ENCODE measurements at regions not wholly inside any gene's neighbourhood (a gene's known extent, or its start where the extent isn't known, plus 50 kb on each side); places are given as distances from the start of the nearest gene placed in this dataset.

DNA sequence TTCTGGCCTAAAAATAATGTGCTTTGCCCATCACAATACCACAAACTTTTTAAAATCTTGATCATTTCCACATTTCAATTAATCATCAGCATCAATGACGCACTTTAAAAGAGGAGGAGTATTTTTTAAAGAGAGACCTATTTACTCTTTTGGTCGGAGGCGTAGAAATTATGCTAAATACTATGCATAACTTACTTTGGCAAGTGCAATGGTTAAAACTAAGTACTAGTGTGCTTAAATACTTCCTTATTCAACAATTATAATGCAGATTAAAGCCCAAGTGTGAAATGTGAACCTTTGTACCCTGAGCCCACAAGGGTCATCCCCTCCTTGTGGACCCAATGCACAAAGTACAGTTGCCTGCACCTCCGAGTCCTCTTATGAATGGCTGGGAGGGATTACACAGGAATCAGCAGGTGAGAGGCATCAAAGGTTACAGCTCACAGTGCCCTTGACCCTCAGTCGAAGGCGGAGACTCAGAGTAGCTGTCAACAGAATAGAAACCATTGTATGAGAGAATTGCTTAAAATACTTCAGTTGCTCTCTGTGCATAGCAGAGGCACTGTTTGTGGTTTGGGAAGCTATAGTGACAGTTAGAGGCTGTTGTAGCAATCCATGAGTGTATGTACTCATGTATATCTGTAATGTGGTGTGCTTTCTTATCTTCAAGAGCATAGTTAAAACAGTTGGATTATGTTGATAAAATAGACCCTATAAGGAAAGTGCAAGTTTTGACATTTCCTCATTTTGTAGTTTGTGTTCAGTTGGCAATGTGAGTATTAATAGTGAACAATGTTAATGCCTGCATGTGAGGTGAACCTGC lies 151.7 kb upstream of the ITGA4 start:
- no peak for DNase-seq (ENCODE audit: low read depth)

DNA sequence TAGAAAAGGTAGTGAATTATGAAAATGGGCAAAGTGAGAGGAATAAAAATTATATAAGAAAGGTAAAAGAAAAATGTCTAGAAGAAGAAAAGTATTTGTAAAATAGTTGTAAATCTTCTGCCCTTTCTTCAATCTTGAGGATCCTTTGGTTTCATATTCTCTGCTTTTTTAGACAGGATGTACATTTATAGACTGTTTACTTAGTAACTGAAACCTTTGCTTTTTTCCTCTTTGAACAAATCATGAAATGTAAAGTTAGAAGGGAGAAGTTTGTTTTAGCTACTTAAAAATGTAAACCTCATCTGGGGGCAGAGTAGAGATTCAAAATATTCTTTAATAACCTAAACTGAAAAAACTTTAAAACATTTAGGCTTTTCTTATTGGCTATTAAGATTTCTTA lies 150.4 kb upstream of the ITGA4 start:
- no peak for DNase-seq (ENCODE audit: low read depth)

DNA sequence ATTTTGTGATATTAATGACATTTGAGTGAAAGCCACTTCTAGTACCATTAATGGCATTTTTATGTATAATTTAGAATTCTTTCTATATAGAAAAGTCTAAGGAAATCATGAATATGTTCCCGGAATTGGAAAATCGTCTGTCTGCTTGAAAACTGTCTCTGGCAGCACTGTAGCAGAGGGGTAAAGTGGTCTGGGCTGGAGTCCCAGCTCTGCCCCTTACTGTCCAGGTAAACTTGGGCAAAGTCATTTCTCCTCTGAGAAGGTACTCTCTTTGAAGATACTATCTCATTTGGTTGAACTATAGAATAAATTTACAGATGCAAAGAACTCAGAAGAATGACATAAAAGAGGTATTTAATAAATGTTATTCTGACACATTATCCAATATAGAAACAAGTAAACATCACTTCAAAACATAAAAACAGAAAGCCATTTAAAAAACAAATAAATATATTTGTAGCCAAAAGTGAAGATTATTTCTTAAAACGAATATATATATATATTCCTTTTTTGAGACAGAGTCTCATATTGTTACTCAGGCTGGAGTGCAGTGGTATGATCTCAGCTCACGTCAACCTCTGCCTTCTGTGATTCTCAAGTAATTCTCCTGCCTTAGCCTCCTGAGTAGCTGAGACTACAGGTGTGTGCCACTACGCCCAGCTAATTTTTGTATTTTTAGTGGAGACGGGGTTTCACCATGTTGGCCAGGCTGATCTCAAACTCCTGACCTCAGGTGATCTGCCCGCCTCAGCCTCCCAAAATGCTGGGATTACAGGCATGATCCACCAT lies 149.8 kb upstream of the ITGA4 start:
- no peak for DNase-seq (ENCODE audit: low read depth)

DNA sequence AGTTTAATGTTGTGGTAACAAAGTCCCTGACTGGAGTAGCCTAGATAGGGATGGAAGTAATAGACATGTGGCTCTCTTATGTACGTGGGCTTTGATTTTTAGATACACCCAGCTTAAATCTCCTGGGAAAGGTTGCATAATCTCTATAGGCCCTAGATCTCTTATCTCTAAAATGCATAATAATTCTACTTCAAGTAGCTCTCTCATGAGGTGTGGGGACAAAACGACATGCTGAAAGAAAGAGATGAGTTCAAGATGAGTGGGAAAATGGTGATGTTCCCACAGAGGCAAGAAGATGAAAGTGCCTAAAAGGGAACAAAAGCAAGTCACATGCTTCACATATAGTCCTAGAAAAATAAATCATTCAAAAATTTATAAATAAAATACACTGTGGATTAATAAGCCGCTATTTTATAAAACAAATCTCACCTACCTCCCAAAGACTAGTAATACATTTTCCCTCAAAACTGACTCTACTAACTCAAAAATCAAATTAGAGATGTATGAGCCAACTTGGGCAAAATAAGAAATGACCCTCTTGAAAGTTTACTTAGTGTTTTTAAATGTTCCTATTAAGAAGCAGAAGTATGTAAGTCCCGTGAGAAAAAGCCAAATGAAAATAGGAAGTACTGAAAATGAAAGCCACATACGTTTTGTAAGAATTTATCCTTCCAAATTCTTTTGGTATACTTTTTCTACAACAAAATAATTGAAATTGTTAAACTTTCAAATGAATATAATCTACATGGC lies 148.2 kb upstream of the ITGA4 start:
- no peak for DNase-seq (ENCODE audit: low read depth)

DNA sequence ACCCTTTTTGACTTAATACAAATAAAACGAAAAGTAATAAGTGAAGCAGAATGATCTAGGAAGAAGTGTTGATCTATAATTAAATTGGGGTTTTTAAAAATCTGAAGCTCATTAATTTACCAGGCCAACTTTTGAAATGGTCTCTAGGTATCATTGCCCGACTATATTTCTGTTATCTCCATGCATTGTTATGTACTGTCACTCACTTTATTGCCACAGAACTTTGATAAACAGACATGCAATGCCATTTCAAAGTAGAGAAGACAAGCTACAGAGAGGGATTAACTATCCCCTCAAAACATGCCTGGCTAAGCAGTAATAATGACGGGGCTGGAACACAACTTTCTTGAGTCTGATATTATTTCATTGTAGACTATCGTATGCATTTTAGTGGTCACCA lies 147.6 kb upstream of the ITGA4 start:
- DNase-seq (ENCODE audit: low read depth): no peak

DNA sequence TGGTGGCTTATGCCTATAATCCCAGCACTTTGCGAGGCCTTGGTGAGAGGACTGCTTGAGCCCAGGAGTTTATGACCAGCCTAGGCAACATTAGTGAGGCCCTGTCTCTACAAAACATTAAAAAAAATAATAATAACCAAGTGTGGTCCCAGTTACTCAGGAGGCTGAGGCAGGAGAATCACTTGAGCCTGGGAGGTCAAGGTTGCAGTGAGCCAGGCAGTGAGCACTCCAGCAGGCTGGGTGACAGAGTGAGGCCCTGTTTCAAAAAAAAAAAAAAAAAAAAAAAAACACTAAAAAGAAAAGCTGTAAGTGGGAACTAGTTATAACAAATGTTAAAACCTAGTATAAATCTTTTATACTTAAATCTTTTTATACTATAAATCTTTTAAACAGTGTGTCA lies 146.2 kb upstream of the ITGA4 start:
- no peak for DNase-seq (ENCODE audit: low read depth)

DNA sequence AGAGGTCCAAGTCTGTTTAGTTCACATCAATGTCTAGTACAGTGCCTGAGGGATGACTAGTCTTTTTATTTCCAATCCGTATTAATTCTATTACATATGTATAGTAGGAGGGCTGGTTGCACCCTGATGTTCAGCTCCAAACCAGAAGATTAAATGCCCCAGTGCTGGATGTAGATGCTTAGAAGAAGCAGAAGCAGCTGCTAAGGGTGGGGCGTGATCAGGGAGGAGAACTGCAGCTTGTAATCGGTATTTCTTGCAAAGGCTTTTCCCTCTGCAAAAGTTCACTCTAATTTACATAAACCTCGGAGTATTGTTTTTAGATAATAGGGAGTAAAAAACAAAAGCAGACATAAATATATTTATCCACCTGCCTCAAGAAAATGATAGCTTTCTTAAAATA lies 145.3 kb upstream of the ITGA4 start:
- DNase-seq (ENCODE audit: low read depth): no peak

DNA sequence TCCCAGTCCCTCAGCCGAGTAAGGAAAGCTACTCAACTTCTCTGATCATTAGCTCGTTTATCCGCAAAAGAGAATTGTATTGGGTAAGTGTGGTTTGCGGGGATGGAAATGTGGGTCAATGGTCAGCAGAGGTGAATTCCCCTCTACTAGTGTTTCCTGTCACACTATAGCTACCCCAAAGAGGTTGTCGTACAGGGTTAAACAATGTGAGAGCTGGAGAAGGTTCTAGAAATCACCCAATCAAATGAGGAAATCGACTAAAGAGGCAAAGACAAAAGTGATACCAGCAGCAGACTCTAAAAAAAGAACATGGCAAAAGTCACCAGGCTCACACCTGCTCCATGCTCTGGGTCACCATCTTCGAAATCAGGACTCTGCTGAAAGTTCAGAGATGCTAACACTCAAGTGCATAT lies 144.7 kb upstream of the ITGA4 start:
- DNase-seq (ENCODE audit: low read depth): no peak

DNA sequence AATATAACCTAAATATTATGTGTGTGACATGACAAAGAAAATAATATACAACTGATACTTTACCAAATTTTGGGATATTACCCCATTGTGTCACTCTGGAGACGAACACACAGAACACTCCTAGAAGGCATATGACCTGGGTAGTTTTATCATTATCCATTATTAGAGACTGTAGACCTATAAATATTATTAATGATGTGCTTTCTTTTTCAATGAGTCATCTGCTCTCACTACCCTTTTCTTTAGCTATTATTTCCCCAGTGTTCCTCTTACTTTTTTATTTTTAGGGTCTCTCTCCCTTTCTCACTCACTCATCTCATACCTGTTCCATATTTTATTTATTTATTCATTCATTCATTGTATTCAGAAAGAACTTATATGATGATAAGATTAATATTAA lies 143.3 kb upstream of the ITGA4 start:
- no peak for DNase-seq (ENCODE audit: low read depth)

DNA sequence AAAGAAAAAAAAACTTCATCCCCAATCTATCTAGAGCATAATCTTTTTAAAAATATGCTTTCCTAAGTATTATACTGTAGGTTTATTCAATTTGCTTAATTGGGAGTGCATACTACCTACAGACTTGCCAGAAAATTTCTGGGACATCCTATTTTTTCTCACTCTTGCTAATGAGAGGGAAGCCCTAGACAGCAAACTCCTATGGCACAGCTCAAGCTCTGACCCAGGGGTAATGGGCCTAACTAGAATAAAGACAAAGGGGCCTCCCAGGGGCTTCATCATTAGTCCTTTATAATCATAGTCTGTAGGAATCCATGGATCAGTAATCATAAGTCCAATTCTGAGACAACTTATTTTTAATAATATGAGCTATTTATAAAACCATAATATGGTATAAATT lies 142.6 kb upstream of the ITGA4 start:
- no peak for DNase-seq (ENCODE audit: low read depth)

DNA sequence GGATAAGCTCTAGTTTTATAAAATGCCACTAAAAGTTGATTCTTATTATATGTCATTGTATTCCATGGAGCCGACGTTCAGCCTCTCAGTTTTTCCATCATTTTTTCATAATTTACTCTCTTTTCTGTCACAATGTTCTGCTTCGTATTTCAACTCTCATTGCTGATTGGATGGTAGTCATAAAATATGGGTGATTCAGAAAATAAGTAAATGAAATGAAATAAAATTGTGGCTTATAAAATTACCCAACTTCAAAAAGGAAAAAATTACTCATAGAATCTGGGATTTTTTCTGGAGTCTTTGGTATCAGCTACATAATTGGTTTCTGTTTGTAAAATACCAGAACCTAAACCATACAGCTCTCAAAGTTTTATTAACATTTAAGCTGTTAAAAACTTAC lies 139.7 kb upstream of the ITGA4 start:
- no peak for DNase-seq (ENCODE audit: low read depth)

DNA sequence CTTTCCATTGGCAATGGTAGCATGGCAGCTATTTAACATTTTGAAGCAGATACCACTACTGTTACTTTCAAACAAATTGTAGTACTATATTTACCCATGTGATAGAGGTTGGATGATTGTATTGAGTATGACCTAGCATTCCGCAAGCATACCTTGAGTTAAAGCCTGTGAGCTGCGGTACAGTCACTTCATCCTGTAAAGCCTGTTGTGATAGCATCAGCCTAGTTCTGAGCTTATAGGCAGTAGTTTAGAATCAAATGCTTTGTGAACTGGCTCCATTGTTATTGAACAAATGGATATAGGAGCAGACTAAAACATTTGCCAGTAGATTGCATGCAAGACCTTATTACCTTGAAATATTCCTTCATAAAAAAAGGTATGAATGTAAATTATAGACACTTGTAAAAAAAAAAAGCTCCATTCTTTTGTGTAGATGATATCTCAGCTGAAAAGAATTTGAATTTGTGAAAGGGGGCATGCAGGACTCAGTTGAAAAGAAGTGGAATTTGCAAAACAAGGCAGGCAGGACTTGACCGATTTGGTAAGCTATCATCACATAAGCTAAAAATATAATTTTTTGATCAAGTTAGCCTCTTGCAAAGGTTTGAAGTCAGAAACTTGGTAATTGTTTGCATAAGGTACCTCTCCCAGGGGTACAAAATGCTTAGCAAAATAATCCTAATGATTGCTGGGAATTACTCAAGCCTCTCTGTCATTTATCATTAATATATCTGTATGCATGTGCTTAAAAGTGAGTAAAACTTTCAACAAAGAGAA lies 138.5 kb upstream of the ITGA4 start:
- no peak for DNase-seq (ENCODE audit: low read depth)

DNA sequence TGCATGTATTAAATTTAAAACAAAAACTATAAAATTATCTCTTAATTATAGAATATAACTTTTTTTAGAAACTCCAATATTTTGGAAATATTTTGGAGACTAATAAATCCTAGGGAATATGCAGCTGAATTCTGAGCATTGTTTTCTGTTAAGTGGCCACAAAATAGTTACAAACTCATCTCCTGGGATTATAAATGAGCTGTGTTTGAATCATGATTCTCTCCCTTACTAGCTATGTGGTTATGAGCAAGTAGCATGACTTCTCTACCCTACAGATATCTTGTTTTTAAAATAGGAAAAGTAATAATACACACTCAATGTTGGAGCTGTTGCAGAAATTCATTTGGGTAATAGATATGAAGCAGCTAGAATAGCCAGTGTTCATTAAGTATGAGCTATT lies 137.9 kb upstream of the ITGA4 start:
- no peak for DNase-seq (ENCODE audit: low read depth)

DNA sequence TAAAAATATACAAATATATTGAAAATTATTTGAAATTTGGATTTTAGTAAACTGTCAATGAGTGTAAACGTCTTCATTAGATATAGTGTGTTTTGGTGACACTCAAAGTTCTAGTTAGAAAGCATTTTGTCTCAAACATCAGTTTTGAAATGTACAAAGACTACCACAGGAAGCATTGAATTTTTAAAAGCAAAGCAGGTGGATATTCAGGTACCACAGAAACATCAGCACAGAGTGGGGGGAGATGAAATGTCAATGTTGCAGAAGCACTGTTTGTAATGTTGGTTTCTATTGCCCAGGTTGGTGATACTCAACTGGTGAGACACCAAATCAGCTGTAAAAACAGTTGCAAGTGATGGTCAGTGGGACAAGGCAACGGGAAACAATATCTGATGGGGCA lies 136.5 kb upstream of the ITGA4 start:
- DNase-seq (ENCODE audit: low read depth): no peak

DNA sequence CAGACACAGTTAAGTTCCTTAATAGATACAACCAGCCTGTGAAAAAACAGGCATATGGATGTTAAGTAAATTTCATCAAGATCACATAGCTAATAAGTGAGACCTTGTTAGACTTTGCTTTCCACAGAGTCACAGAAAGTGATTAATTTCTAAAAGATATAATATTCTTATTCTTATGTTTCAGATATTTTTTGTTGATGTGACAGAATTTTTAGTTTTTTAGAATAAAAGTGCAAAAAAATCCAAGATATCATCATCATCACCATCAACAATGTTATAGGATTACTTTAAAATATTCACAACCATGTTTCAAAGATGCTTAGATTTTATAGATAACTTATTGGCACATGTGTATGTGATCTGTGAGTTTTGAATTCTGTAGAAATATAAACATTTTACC lies 132.3 kb upstream of the ITGA4 start:
- no peak for DNase-seq (ENCODE audit: low read depth)

DNA sequence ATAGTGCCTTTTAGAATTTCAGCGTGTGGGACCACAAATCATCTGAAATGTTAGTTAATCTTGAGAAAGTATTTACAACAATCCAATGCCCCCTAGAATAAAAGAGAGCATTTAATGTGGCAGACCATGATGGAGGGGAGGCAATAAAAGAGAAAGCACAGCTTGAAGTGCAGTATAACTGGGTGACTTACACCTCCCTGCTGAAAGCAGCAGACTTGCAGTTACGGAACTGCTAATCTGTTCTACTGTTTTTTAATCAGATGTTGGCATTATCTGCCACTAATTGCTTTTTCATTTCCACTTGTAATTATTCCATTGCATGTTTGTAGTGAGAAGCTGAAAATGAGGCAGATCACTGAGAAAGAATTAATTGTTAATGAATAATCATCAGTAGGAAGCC lies 130.5 kb upstream of the ITGA4 start:
- no peak for DNase-seq (ENCODE audit: low read depth)

DNA sequence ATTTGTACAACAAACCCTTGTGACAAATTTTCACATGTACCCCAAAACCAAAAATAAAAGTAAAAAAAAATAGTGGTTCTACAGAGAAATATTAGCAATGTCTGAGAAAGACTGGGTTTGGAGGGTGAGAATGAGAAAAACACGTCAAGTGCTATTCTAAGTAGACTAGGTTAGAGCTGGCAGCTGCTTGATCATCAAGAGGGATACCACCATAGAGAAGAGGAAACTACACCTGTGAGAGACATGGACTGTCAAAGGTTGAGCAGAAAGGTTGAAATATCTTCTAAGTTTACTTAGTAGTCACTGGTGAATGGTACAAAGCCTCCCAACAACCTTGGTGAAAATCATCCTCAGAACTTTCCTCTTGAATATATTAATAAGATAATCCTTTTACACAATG lies 126.9 kb upstream of the ITGA4 start:
- DNase-seq (ENCODE audit: low read depth): no peak

DNA sequence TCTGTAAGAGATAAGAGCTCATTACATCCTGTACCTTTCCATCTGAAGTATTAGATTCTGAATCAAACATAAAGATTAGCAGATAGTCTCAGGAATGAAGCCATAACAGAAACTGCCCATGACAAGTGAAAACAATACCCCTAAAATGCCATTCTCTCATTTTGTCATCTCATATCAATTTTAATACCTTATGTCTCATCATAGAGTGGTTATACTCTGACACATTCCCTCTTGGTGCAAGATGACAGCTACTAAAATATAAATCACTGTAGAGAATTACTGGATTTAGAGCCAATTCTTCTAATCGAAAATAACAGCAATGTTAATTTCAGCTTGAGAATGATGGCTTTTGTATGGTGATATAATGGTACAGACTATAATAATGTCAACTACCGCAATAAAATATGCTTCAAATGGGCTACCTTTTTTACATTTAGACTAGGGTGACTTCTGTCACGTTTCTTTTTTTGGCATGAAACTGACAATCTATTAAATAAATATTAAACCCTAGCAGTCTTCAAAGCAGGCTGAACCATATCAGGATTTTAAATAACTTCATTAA lies 125.1 kb upstream of the ITGA4 start:
- DNase-seq (ENCODE audit: low read depth): no peak

DNA sequence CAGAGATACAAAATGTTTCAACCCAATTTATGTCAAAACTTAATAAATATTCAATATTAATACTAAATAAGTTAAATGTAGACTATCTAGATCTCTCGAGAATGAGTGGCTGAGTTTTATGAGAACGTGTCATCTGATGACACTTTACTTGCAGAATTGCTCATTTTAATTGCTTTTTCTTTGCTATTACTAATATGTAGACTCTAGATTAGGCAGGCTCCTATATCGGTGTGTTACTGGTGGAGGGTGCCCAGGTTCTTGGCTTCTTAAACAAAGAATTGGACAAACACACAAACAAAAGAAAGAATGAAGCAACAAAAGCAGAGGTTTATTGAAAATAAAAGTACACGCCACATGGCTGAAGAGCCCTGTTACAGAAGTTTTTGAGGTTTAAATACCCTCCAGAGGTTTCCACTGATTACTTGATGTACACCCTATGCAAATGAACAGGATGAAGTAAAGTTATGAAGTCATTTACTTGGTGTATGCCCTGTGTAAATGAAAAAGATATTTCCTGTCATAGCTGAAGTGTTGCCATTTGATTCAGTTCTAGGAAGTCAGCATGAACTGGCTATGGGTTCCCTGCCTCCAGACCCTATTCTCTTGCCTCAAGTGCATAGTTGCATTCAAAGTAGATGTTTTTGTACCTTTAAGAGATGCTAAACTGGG lies 122.9 kb upstream of the ITGA4 start:
- no peak for DNase-seq (ENCODE audit: low read depth)

DNA sequence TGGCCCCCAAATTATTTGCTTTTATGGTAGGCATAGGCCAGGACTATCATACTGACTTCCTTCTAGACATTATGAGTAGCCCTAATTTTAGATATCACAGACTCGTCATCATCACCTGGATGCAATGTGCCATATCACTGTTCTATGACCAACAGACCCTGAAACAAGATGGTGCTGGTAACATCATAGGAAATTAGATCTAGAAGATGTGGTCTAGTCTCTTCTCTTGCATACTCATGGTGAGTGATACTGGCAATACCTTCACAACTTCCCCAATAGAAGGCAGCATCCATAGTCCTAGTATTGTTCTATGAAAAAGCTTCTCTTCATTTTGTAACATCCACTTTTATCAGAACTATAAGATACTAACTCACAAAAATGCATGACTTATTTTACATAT lies 116.3 kb upstream of the ITGA4 start:
- no peak for DNase-seq (ENCODE audit: low read depth)
